ENCODE measurements at regions not wholly inside any gene's neighbourhood (a gene's known extent, or its start where the extent isn't known, plus 50 kb on each side); places are given as distances from the start of the nearest gene placed in this dataset.

DNA sequence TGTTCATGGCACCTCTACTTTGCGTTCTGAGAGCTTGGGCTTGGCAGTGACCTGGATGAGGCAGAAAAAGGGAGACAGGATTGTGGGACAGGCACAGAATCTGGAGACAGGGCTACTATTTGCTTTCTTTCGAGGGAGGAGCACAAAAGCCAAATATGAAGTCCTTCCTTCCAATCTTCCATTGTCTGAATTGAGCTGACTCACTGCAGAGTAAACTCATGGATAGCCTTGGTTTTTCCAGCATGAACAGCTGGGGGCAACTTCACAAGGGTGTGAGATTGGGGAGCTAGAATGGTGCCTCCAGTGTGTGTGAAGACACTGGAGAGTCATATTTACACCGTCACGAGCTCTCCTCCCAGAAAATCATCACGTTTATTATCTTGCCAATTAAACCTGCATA lies 55.6 kb upstream of the NRP1 start:
- TF ChIP-seq, protein P1, sequence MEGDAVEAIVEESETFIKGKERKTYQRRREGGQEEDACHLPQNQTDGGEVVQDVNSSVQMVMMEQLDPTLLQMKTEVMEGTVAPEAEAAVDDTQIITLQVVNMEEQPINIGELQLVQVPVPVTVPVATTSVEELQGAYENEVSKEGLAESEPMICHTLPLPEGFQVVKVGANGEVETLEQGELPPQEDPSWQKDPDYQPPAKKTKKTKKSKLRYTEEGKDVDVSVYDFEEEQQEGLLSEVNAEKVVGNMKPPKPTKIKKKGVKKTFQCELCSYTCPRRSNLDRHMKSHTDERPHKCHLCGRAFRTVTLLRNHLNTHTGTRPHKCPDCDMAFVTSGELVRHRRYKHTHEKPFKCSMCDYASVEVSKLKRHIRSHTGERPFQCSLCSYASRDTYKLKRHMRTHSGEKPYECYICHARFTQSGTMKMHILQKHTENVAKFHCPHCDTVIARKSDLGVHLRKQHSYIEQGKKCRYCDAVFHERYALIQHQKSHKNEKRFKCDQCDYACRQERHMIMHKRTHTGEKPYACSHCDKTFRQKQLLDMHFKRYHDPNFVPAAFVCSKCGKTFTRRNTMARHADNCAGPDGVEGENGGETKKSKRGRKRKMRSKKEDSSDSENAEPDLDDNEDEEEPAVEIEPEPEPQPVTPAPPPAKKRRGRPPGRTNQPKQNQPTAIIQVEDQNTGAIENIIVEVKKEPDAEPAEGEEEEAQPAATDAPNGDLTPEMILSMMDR (IDR thresholded peaks at IDR 0.05; ENCODE audit: low read depth, low read length), result no peak
- in situ Hi-C loops (cut with HindIII; ENCODE audit: low sequenced_read_pairs), result no loop called here
- no peak for DNase-seq (ENCODE audit: low read depth, low spot score)
- no peak overlapping the region for H3K4me3 ChIP-seq (ENCODE audit: low read depth, low read length)

DNA sequence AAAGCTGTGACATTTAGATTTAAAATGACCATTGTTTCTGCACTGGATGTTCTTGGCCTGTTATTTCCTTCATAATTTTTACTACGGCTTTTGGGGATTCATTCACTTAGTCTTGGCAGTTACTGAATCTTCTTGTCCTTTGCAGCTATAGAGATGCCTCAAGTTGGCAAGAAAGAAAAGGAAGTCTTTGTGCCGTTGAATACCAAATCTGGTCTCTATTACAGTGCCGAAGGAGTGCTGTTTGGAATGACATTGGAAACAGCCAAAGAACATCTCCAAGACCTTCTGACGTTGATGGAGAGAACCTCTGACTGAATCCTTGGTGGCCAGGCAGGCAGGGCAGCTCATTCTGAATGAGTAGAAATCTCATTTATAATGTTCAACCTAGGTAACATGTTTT lies 54.3 kb upstream of the NRP1 start:
- TF ChIP-seq, protein P1 (IDR thresholded peaks at IDR 0.05; ENCODE audit: low read depth, low read length), result no peak
- no peak overlapping the region for H3K4me3 ChIP-seq (ENCODE audit: low read depth, low read length)
- DNase-seq (ENCODE audit: low read depth, low spot score), result no peak
- in situ Hi-C loops (cut with HindIII; ENCODE audit: low sequenced_read_pairs), result no loop called here

DNA sequence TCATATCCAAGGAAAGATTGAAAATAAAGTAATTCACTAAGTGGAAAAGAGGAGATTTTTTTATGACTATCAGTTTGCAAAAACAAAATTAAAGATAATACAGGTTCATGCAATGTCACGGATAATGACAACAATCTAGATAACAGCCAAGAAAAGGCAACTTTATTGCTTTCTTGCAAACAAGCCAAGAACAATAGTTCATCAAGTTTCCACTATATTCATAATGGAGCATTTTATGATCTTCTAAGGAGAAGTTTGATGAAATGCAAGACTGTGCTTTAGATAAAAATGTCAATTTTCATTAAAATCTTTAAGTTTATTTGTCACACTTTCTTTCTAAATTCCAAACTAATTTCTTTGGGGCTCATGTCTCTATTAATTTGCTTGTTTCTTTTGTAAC lies 53.9 kb upstream of the NRP1 start:
- in situ Hi-C loops (cut with HindIII; ENCODE audit: low sequenced_read_pairs), result no loop called here
- no peak overlapping the region for H3K4me3 ChIP-seq (ENCODE audit: low read depth, low read length)
- TF ChIP-seq, protein P1 (IDR thresholded peaks at IDR 0.05; ENCODE audit: low read depth, low read length), result no peak
- DNase-seq (ENCODE audit: low read depth, low spot score), result no peak

DNA sequence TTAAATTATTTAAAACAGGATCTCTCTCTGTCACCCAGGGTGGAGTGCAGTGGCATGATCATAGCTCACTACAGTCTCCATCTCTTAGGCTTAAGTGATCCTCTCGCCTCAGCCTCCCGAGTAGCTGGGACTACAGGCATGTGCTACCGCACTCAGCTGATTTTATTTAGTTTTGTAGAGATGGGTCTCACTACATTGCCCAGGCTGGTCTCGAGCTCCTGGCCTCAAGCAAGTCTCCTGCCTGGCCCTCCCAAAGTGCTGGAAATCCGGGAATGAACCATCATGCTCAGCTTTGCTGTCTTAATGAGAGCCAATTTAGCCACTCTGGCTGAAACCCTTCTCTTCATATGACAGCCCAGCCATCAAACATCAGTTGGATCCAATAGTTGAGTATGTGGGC lies 53.3 kb upstream of the NRP1 start:
- no peak overlapping the region for H3K4me3 ChIP-seq (ENCODE audit: low read depth, low read length)
- in situ Hi-C loops (cut with HindIII; ENCODE audit: low sequenced_read_pairs), result no loop called here
- TF ChIP-seq, protein P1 (IDR thresholded peaks at IDR 0.05; ENCODE audit: low read depth, low read length), result no peak
- no peak for DNase-seq (ENCODE audit: low read depth, low spot score)

DNA sequence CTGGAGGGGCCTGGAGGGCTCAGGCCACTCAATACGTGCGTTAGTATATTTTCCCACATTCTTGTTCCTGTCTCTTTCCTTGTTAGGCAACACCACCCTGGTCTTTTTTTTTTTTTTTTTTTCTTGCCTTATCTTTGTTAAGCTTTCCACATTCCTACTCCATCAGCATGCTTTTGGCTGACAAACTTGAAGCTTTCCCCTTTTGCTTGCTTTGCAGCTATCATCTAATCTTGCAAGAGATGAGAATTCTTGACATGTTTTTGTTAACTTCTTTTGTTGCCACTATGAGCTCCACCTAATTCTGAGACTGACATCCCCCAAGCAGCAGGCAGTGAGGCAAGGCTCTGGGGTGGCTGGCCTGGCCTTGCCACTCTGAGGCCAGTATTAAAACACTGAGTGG lies 52.5 kb upstream of the NRP1 start:
- DNase-seq (ENCODE audit: low read depth, low spot score), result no peak
- in situ Hi-C loops (cut with HindIII; ENCODE audit: low sequenced_read_pairs), result no loop called here
- TF ChIP-seq, protein P1 (IDR thresholded peaks at IDR 0.05; ENCODE audit: low read depth, low read length), result no peak
- no peak overlapping the region for H3K4me3 ChIP-seq (ENCODE audit: low read depth, low read length)

DNA sequence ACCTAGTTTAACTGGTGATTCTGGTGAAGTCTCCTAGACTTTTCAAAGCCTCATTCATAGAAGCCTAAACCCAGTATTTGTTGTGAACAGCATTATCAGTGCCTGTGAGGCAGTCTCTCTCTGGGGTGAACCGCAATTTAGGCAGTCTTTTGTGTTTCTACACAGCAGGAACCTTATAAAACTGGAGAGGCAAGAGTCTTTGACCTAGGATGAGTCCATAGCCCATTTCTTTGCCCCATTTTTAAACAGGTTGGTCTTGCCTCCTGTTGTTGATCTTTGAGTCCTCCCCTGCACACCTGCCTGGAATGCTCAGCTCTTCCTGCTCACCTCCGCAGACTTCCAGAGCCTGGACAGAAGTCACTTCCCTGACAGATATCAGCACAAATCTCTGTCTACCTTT lies 51.2 kb upstream of the NRP1 start:
- in situ Hi-C loops (cut with HindIII; ENCODE audit: low sequenced_read_pairs), result no loop called here
- TF ChIP-seq, protein P1 (IDR thresholded peaks at IDR 0.05; ENCODE audit: low read depth, low read length), result no peak
- H3K4me3 ChIP-seq (ENCODE audit: low read depth, low read length), result no peak overlapping the region
- DNase-seq (ENCODE audit: low read depth, low spot score), result no peak

DNA sequence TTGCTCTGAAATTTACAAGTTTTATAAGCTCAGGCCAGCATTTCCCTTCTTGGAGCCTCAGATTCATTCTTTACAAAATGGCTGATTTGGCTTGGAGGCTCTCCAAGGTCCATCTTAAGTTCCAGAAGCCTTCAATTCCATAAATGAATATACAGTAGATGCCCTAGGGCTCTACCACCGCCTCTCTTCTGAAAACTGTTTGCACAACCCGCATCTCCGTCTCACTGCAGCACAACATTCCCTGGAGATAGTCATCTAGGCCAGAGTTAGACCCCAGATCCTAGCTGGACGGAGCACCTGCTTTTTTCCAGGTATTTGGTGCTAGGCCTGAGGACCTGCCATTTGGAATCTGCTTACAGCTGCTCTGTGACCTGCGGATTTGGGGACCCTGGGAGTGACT lies 50.5 kb upstream of the NRP1 start:
- in situ Hi-C loops (cut with HindIII; ENCODE audit: low sequenced_read_pairs), result no loop called here
- TF ChIP-seq, protein P1 (IDR thresholded peaks at IDR 0.05; ENCODE audit: low read depth, low read length), result no peak
- no peak for DNase-seq (ENCODE audit: low read depth, low spot score)
- no peak overlapping the region for H3K4me3 ChIP-seq (ENCODE audit: low read depth, low read length)

Measured in astrocyte of the spinal cord (primary cell).